Hypothalamus (tissue), 51 donors: ENCODE measurements at regions not wholly inside any gene's neighbourhood (a gene's known extent, or its start where the extent isn't known, plus 50 kb on each side); places are given as distances from the start of the nearest gene placed in this dataset.
"Not testable (repeated sequence)": the region's sequence is repeated elsewhere in the genome, so short reads cannot be mapped to it uniquely, and the experiment has no call there.

Source experiments
- DNase-seq, 51 donors: peaks; one replicate each; lab custom pipeline; 2025; lab: John Stamatoyannopoulos, UW

- no peak for DNase-seq
Observed at GRCh38 chr4:108416831-108417230, 203.5 kb upstream of the RPL34 start.

DNA sequence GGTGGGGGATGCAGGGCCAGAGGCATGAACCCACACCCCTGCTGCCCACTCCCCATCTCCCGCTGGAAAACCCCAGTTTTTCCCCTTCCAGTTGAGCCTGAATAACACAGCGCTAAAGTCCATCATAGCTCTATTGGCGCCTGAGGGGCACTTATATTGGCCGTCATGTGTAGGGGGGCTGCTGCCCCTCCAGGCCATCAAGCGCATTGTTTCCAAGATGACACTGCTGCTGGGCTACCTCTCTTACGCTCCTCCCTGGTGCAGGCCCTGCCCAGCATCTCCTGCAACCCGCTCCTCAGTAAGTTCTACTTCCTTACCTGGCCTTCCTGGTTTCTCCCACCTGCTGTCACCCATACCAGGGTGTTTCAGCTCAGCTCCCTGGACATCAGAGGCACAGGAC is 205.0 kb upstream of the RPL34 start:
- DNase-seq: no peak

DNA sequence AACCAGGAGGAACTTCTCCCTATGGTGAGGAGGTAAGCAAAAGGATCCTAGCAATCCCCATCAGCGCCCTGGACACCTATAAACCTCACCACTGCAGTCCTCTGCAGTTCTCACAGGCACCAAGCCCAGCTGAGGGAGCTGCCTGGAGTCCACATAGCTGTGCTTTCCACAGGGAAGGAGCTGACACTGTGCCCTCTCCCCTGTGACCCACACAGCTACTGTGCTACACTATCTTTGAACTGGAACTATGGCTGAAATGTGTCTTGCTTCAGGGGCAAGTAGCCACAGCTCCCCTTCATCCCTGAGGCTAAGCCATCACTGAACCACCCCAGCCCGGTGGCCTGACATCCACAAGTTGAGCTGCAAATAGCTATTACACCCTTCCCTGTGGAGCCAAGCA is 208.5 kb upstream of the RPL34 start:
- DNase-seq: no peak

DNA sequence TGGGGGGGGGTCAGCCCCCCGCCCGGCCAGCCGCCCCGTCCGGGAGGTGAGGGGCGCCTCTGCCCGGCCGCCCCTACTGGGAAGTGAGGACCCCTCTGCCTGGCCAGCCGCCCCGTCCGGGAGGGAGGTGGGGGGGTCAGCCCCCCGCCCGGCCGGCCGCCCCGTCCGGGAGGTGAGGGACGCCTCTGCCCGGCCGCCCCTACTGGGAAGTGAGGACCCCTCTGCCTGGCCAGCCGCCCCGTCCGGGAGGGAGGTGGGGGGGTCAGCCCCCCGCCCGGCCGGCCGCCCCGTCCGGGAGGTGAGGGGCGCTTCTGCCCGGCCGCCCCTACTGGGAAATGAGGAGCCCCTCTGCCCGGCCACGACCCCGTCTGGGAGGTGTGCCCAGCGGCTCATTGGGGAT is 210.7 kb upstream of the RPL34 start:
- DNase-seq: not testable (repeated sequence)

GRCh38 chr4:108405586-108405985 is 214.8 kb upstream of the RPL34 start:
- DNase-seq: no peak

DNA sequence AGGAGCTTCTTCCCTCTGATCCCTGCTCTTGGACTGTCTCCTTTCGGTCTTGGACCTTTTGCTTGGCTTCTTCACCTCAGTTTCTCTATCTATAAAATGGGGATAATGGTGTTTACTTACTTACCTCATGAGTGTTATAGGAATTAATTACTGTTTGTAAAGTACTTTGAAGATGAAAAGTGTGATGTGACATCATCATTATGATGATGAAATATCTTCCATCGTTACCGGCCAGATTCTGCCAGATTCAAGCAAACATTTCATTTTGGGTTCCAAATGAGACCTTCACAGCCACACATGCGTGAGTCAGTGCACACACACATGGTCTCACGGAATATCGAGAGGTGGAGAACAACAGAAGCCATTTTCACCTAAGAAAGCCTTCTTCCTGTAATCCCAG is 220.1 kb upstream of the RPL34 start:
- no peak for DNase-seq

DNA sequence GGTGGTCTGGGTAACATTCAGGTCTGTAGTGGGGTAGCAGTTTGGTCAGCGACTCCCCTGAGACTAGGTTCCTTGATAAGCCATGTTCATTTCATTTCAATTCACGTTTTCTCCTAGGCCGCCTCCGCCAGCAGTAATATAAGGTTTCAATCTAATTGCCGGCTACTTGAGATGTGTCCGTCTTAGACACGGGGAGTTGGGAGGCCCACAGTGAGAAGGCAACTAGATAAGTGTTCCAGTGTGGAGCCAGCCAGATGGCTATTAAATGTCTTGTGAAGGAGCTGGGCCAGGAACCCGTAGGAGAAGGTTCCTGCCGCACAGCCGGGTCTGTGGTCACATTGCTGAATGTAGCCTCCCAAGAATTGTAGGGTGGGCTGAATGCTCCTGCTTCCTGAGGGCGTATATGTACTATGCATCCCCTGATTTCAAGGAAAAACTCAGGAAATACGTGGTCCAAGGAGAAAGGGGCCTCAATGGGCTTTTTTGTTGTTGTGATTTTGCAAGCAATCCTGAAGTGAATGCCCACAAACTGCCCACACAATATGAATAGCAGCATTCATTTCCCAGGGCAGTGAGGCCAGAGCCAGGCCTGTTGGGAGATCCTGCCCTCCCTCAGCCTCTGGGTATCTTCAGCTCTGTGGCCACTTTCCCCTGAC is 220.6 kb upstream of the RPL34 start:
- no peak for DNase-seq

GRCh38 chr4:108398836-108399235 is 221.5 kb upstream of the RPL34 start:
- no peak for DNase-seq

- no peak for DNase-seq
Observed at GRCh38 chr4:108398316-108398715, 222.1 kb upstream of the RPL34 start.

- no peak for DNase-seq
Observed at GRCh38 chr4:108397850-108398249, 222.5 kb upstream of the RPL34 start.

GRCh38 chr4:108396900-108397497 is 223.4 kb upstream of the RPL34 start:
- DNase-seq: no peak

DNA sequence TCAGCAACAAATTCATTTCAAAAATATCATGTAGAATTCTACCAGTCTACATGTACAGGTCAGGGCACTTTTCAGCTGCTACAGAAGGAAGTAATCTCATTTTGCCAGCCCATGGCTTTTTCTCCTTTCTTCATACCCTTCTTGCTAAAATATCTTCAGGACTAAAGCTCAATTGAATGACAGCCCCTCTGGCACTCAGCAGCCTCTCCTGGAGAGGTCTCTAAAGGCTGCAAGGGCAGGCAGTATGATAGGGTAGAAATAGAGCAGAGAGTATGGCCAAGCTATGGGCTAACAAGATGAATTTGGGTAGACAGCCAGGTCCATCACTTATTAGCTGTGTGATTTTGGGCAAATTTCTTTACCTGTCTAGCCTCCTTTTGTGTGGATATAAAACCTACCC is 224.6 kb upstream of the RPL34 start:
- DNase-seq: no peak

- DNase-seq: no peak
Observed at GRCh38 chr4:108393890-108394472, 225.2 kb upstream of the LEF1 start.

DNA sequence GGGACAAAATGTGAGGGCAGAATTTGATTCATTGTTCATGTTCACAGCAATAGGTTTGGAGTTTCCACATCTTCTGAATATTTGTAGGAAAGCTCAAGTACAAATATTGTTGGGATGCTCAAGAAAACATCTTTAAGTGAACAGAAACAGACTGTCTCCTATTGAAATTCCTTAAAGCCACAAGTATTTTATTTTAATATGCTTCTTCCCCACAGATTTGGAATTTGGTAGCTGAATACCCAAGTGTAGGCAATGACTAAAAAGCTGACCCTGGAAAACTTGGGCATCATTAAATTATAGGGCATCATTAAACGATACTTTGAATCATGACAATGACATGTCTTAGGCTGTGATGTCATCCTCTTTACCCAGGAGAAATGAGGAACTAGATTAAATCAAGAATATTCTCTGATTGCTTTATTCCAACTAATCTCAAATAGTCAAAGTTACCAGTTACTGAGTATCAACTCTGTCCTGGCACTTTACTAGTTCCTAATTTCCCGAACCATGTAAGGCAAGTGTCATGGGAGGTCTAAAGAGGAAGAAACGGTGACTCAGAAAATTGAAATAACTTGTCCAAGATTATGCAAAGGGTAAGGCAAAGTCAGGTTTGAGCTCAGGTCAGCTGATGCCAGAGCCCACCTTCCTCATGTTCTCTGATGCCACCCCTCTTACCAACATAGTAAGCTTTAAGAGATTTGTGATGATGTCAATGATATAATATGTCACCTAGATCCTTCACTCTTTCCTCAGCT is 223.1 kb upstream of the LEF1 start:
- no peak for DNase-seq

DNA sequence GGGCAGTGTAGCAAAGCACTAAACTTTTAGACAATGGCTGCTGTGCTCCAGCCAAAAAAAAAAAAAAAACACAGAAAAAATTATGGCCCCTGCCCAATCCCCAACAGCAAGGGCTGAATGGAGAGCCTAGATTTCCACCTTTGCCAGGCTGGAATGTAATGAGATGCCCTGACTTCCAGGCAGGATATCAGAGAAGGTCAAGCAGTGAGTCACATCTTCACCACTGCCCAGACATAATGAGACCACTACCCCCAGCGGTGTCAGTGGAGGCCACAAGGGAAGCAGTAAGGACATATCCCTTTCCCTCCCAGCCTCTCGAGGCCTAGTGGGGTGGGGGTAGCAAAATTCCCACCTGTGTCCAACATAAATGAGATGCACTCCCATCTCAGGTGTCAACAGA is 216.3 kb upstream of the LEF1 start:
- no peak for DNase-seq

GRCh38 chr4:108384544-108384943 is 215.8 kb upstream of the LEF1 start:
- no peak for DNase-seq

DNA sequence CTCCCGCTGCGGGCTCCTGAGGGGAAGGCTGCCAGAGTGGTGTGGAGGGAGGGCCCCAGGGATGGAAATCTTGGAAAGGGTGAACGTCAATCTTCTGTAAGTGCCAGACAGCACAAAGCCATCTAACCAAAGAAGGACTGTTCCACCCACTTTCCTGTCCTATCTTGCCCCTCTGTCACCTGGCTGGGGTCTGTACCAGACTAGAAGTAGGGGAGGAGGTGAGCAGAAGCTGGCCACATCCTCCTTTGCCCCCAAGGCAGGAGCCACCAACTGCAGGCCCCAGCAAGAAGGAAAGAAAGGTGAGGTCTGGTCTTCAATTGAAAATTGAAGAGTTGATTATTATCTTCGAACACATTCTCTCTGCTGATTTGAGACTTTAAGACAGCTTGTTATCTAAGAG is 214.4 kb upstream of the LEF1 start:
- DNase-seq: no peak

GRCh38 chr4:108382751-108383150 is 214.0 kb upstream of the LEF1 start:
- no peak for DNase-seq

- DNase-seq: no peak
Observed at GRCh38 chr4:108378164-108378563, 209.4 kb upstream of the LEF1 start.

DNA sequence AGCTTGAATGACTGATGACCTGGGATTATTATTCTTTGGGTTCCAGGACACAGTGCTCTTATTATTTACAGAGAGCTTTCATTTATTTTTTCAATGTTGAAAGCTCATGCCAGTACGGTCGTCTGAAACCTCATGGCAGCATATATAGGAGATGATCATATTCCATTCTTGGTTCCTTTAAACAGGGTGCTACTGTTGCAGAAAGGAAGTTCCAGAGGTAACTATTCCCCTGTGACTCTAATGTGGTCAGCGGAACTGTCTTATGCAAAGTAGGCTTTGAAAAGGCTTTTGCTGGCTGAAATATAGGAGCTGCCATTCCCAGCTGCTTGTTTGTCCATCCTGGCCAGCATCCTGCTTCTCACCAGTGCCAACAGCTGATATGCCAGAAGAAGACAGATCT is 208.3 kb upstream of the LEF1 start:
- no peak for DNase-seq

DNA sequence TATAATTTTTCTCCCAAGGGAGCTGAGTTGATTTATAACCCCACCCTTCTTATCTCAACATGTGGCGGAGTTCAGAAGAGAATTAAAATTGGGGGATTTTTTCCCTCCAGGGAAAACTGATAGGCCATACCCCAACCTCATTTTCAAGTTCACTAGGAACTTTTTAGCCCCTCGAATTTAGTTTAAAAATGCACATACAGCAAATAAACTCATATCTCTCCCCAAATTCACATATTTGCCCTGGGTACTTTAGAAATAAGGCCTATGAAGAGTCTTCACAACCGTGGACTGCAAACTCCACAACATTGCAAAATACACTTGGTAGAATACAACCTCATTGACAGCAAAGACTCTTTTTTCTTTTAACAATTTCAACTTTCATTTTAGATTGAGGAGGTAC is 206.7 kb upstream of the LEF1 start:
- DNase-seq: no peak

GRCh38 chr4:108372681-108373080 is 203.9 kb upstream of the LEF1 start:
- no peak for DNase-seq
